Hematopoietic multipotent progenitor cell treated with erythropoietin and hydrocortisone succinate and interleukin-3 and kit ligand, for 8 days (in vitro differentiated cells): ENCODE measurements at regions not wholly inside any gene's neighbourhood (a gene's known extent, or its start where the extent isn't known, plus 50 kb on each side); places are given as distances from the start of the nearest gene placed in this dataset.
A peak's percentile ranks its signal among the peaks of the same experiment; 100 is the strongest.

Experiments used
- DNase-seq: peaks from one replicate; pipeline ENCODE4 v3.0.0-alpha.2; 2015

GRCh38 chr1:173426057-173426456 lies 51.1 kb upstream of the PRDX6 start:
- peak; percentile 34 for DNase-seq

GRCh38 chr1:173427146-173428054 lies 49.7 kb upstream of the PRDX6 start:
- DNase-seq = no peak
